ENCODE measurements at regions not wholly inside any gene's neighbourhood (a gene's known extent, or its start where the extent isn't known, plus 50 kb on each side); places are given as distances from the start of the nearest gene placed in this dataset.
"Not testable (repeated sequence)": the region's sequence is repeated elsewhere in the genome, so short reads cannot be mapped to it uniquely, and the experiment has no call there.

DNA sequence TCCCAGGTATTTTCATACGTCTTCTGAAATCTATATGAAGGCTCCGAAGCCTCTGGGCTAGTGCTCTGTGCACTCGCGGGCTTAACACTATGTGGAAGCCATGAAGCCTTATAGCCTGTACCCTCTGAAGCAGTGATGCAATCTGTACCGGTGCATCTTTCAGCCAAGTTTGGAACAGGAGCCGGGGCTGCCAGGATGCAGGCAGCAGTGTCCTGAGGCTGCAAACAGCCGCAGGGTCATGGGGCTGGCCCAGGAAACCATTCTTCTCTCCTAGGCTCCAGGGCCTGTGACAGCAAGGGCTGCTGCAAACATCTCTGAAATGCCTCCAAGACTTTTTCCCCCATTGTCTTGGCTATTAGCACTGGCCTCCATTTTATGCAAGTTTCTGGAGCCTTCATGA lies 279.6 kb downstream of the POTED start:
- ATAC-seq (ENCODE audit: insufficient number of reproducible peaks, low FRiP score, low read depth); H3K4me1 ChIP-seq (ENCODE audit: control insufficient read depth in 1 of 2, low read depth in 2 of 2); DNase-seq (ENCODE audit: low spot score); H3K27me3 ChIP-seq (replicated peaks; ENCODE audit: insufficient read depth); H3K4me3 ChIP-seq; H3K36me3 ChIP-seq; H3K27ac ChIP-seq; H3K9me3 ChIP-seq: not testable (repeated sequence)

- not testable (repeated sequence) for H3K9me3 ChIP-seq; H3K4me3 ChIP-seq; H3K36me3 ChIP-seq; ATAC-seq (ENCODE audit: insufficient number of reproducible peaks, low FRiP score, low read depth); H3K4me1 ChIP-seq (ENCODE audit: control insufficient read depth in 1 of 2, low read depth in 2 of 2); H3K27ac ChIP-seq; H3K27me3 ChIP-seq (replicated peaks; ENCODE audit: insufficient read depth); DNase-seq (ENCODE audit: low spot score)
Observed at GRCh38 chr21:13883641-13884395, 274.2 kb downstream of the POTED start.

GRCh38 chr21:13877503-13877902 lies 267.9 kb downstream of the POTED start:
- not testable (repeated sequence) for H3K4me1 ChIP-seq (ENCODE audit: control insufficient read depth in 1 of 2, low read depth in 2 of 2); DNase-seq (ENCODE audit: low spot score); H3K36me3 ChIP-seq; H3K27ac ChIP-seq; H3K27me3 ChIP-seq (replicated peaks; ENCODE audit: insufficient read depth); H3K9me3 ChIP-seq; ATAC-seq (ENCODE audit: insufficient number of reproducible peaks, low FRiP score, low read depth); H3K4me3 ChIP-seq

DNA sequence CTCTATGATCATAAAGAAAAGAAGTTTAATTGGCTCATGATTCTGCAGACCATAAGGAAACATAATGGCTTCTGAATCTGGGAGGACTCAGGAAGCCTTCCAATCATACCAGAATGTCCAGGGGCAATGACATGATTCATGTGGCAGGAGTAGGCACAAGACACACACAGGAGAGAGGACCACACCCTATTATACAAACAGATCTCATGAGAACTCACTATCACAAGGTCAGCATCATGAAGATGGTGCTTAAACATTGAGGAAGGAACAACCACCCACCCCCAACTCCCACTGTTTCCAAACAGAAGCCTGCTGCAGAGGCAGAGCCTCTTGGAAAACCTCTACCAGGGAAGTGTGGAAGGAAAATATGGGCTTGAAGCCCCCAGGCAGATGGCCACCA lies 267.4 kb downstream of the POTED start:
- H3K4me3 ChIP-seq; H3K9me3 ChIP-seq; H3K27me3 ChIP-seq (replicated peaks; ENCODE audit: insufficient read depth); H3K36me3 ChIP-seq; DNase-seq (ENCODE audit: low spot score); H3K27ac ChIP-seq; ATAC-seq (ENCODE audit: insufficient number of reproducible peaks, low FRiP score, low read depth); H3K4me1 ChIP-seq (ENCODE audit: control insufficient read depth in 1 of 2, low read depth in 2 of 2): not testable (repeated sequence)

DNA sequence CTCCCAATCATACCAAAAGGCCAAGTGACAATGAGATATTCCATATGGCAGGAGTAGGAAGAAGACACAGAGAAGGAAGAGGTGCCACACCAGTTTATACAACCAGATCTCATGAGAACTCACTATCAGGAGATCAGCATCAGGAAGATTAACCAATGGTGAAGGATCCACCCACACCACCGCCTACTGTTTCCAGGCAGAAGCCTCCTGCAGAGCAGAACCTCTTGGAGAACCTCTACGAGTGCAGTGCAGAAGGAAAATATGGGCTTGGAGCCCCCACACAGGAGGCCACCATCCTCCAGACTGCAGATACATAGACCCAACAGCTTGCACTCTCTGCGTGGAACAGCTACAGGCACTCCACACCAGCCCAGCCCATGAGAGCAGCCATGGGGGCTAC lies 264.4 kb downstream of the POTED start:
- not testable (repeated sequence) for H3K36me3 ChIP-seq; H3K4me1 ChIP-seq (ENCODE audit: control insufficient read depth in 1 of 2, low read depth in 2 of 2); H3K27me3 ChIP-seq (replicated peaks; ENCODE audit: insufficient read depth); DNase-seq (ENCODE audit: low spot score); H3K27ac ChIP-seq; H3K4me3 ChIP-seq; H3K9me3 ChIP-seq; ATAC-seq (ENCODE audit: insufficient number of reproducible peaks, low FRiP score, low read depth)

DNA sequence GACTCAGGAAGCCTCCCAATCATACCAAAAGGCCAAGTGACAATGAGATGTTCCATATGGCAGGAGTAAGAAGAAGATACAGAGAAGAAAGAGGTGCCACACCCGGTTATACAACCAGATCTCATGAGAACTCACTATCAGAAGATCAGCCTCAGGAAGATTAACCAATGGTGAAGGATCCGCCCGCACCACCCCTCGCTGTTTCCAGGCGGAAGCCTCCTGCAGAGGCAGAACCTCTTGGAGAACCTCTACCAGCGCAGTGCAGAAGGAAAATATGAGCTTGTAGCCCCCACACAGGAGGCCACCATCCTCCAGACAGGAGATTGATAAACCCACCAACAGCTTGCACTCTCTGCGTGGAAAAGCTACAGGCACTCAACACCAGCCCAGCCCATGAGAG lies 245.1 kb downstream of the POTED start:
- H3K27me3 ChIP-seq (replicated peaks; ENCODE audit: insufficient read depth): no peaks in the 10 kb centered on the region
- H3K27ac ChIP-seq: no peak overlapping the region
- DNase-seq (ENCODE audit: low spot score) (no peak), ATAC-seq (ENCODE audit: insufficient number of reproducible peaks, low FRiP score, low read depth) (no peak)
- H3K4me1 ChIP-seq (ENCODE audit: control insufficient read depth in 1 of 2, low read depth in 2 of 2): no peaks in the 10 kb centered on the region
- TF ChIP-seq, protein P1, sequence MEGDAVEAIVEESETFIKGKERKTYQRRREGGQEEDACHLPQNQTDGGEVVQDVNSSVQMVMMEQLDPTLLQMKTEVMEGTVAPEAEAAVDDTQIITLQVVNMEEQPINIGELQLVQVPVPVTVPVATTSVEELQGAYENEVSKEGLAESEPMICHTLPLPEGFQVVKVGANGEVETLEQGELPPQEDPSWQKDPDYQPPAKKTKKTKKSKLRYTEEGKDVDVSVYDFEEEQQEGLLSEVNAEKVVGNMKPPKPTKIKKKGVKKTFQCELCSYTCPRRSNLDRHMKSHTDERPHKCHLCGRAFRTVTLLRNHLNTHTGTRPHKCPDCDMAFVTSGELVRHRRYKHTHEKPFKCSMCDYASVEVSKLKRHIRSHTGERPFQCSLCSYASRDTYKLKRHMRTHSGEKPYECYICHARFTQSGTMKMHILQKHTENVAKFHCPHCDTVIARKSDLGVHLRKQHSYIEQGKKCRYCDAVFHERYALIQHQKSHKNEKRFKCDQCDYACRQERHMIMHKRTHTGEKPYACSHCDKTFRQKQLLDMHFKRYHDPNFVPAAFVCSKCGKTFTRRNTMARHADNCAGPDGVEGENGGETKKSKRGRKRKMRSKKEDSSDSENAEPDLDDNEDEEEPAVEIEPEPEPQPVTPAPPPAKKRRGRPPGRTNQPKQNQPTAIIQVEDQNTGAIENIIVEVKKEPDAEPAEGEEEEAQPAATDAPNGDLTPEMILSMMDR (IDR thresholded peaks at IDR 0.05): no peak
- no peaks in the 10 kb centered on the region for H3K36me3 ChIP-seq
- H3K9me3 ChIP-seq: no peaks in the 10 kb centered on the region
- no peak overlapping the region for H3K4me3 ChIP-seq

DNA sequence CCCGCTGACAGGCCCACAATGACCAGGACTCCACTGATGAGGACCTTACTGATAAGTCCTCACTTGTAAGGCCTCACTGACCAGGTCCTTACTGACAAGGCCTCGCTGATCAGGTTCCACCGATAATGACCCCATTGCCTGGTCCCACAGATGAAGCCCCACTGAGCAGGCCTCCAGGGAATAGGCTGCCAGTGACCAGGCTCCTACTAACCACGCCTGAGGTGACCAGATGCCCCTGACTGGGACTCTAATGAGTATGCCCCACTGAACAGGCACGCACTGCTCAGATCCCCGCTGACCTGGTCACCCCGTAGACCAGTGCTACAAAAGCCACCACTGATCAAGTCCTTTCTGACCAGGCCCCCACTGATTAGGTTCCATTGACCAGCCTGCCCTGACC lies 241.2 kb downstream of the POTED start:
- H3K9me3 ChIP-seq; DNase-seq (ENCODE audit: low spot score); H3K4me3 ChIP-seq; ATAC-seq (ENCODE audit: insufficient number of reproducible peaks, low FRiP score, low read depth); H3K27me3 ChIP-seq (replicated peaks; ENCODE audit: insufficient read depth); H3K36me3 ChIP-seq; H3K27ac ChIP-seq; H3K4me1 ChIP-seq (ENCODE audit: control insufficient read depth in 1 of 2, low read depth in 2 of 2): not testable (repeated sequence)

DNA sequence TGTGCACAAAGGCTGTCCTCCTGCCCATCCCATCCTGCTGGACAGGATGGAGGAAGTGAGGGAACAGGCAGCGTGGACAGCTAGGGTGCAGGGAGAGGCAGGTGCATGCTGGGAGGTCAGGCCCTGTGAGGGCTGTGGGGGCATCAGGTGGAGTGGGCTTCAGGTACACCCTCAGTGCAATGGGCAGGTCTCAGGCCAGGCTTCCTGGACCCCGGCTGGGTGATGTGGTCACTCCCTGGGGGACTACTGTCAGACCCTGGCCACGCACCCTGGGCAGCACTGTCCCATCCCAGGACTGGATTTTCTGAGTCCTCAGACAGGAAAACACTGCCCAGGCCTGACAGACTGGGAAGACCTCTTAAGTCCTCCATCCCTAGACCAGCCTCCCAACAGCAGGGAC lies 239.9 kb downstream of the POTED start:
- not testable (repeated sequence) for H3K4me3 ChIP-seq; H3K27me3 ChIP-seq (replicated peaks; ENCODE audit: insufficient read depth); H3K9me3 ChIP-seq; H3K36me3 ChIP-seq; ATAC-seq (ENCODE audit: insufficient number of reproducible peaks, low FRiP score, low read depth); H3K27ac ChIP-seq; DNase-seq (ENCODE audit: low spot score); H3K4me1 ChIP-seq (ENCODE audit: control insufficient read depth in 1 of 2, low read depth in 2 of 2)

- H3K27ac ChIP-seq; H3K4me3 ChIP-seq; H3K36me3 ChIP-seq; DNase-seq (ENCODE audit: low spot score); H3K9me3 ChIP-seq; H3K4me1 ChIP-seq (ENCODE audit: control insufficient read depth in 1 of 2, low read depth in 2 of 2); H3K27me3 ChIP-seq (replicated peaks; ENCODE audit: insufficient read depth); ATAC-seq (ENCODE audit: insufficient number of reproducible peaks, low FRiP score, low read depth): not testable (repeated sequence)
Observed at GRCh38 chr21:13846718-13847117, 237.1 kb downstream of the POTED start.

DNA sequence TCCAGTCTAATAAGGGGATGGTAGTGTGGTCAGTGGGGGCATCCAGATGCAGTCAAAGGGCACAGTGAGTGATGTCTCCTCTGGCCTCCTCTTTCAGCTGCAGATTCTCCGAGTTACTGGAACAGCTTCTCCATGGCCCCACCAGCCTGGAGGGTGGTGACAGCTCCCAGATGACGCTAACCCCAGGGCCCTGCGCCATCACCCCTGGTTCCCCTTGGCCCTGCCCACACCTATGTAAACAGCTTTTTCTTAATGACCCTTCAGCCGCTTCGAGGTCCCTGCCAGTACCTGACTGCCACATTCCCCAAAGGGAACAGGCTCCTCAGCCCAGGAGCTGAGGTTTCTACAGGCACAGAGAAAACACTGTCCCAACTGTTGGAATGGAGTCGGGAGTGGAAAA lies 235.0 kb downstream of the POTED start:
- H3K4me3 ChIP-seq; H3K27ac ChIP-seq; H3K9me3 ChIP-seq; H3K27me3 ChIP-seq (replicated peaks; ENCODE audit: insufficient read depth); ATAC-seq (ENCODE audit: insufficient number of reproducible peaks, low FRiP score, low read depth); DNase-seq (ENCODE audit: low spot score); H3K36me3 ChIP-seq; H3K4me1 ChIP-seq (ENCODE audit: control insufficient read depth in 1 of 2, low read depth in 2 of 2): not testable (repeated sequence)

GRCh38 chr21:13843081-13843480 lies 233.5 kb downstream of the POTED start:
- H3K4me3 ChIP-seq; H3K9me3 ChIP-seq; H3K36me3 ChIP-seq; H3K27ac ChIP-seq; ATAC-seq (ENCODE audit: insufficient number of reproducible peaks, low FRiP score, low read depth); H3K4me1 ChIP-seq (ENCODE audit: control insufficient read depth in 1 of 2, low read depth in 2 of 2); DNase-seq (ENCODE audit: low spot score); H3K27me3 ChIP-seq (replicated peaks; ENCODE audit: insufficient read depth): not testable (repeated sequence)

GRCh38 chr21:13827666-13828065 lies 218.1 kb downstream of the POTED start:
- H3K9me3 ChIP-seq; H3K4me3 ChIP-seq; H3K4me1 ChIP-seq (ENCODE audit: control insufficient read depth in 1 of 2, low read depth in 2 of 2); H3K27me3 ChIP-seq (replicated peaks; ENCODE audit: insufficient read depth); DNase-seq (ENCODE audit: low spot score); H3K36me3 ChIP-seq; ATAC-seq (ENCODE audit: insufficient number of reproducible peaks, low FRiP score, low read depth); H3K27ac ChIP-seq: not testable (repeated sequence)
